ENCODE measurements at regions not wholly inside any gene's neighbourhood (a gene's known extent, or its start where the extent isn't known, plus 50 kb on each side); places are given as distances from the start of the nearest gene placed in this dataset.

GRCh38 chr21:41054018-41054578 is 113.9 kb upstream of the BACE2 start:
- TF ChIP-seq CTCF (IDR thresholded peaks at IDR 0.05) (no peak), USF2 (IDR thresholded peaks at IDR 0.05; ENCODE audit: borderline replicate concordance, low read depth, low read length) (no peak), MEF2A (IDR thresholded peaks at IDR 0.05; ENCODE audit: borderline replicate concordance, low read depth) (no peak), NRF1 (IDR thresholded peaks at IDR 0.05; ENCODE audit: low read depth, low read length) (no peak), GABPA (IDR thresholded peaks at IDR 0.05; ENCODE audit: low read depth) (no peak), EP300 (IDR thresholded peaks at IDR 0.05; ENCODE audit: borderline replicate concordance in 1 of 2, low read depth in 1 of 2, low read length in 1 of 2) (no peak), MXI1 (IDR thresholded peaks at IDR 0.05; ENCODE audit: low read depth, low read length) (no peak), TAF1 (IDR thresholded peaks at IDR 0.05; ENCODE audit: borderline replicate concordance, low read depth, low read length) (no peak), TEAD4 (IDR thresholded peaks at IDR 0.05; ENCODE audit: borderline replicate concordance, insufficient read depth) (no peak), POLR2AphosphoS5 (IDR thresholded peaks at IDR 0.05; ENCODE audit: low read depth, low read length) (no peak), EZH2phosphoT487 (IDR thresholded peaks at IDR 0.05; ENCODE audit: borderline replicate concordance, low read depth) (no peak), USF1 (IDR thresholded peaks at IDR 0.05; ENCODE audit: borderline replicate concordance, low read depth) (no peak)

Measured in SK-N-SH (cell line).